Esophagus squamous epithelium (tissue), 5 donors: ENCODE measurements at regions not wholly inside any gene's neighbourhood (a gene's known extent, or its start where the extent isn't known, plus 50 kb on each side); places are given as distances from the start of the nearest gene placed in this dataset.
"Not testable (repeated sequence)": the region's sequence is repeated elsewhere in the genome, so short reads cannot be mapped to it uniquely, and the experiment has no call there.

Source experiments
- DNase-seq: peaks from one replicate; lab custom pipeline; 2025; lab: John Stamatoyannopoulos, UW
- H3K27ac ChIP-seq, 4 donors: fragments of 200-600 bp; sonication (generic); one replicate each; pipeline ENCODE4 v1.5.1; 2016 to 2019; ENCODE audit warnings: mild to moderate bottlenecking in 1 of 4
- H3K27me3 ChIP-seq, 4 donors: fragments of 200-600 bp; sonication (generic); 1 replicate in 3 of 4; 2 replicates in 1 of 4; pipeline versions ENCODE4 v1.5.1 to v1.6.0; 2017 to 2021; ENCODE audit warnings: antibody characterized with exemption in 1 of 4
- H3K36me3 ChIP-seq, 3 donors: fragments of 200-600 bp; sonication (generic); one replicate each; pipeline ENCODE4 v1.5.1; 2016 to 2019
- H3K4me1 ChIP-seq, 3 donors: fragments of 200-600 bp; sonication (generic); one replicate each; pipeline ENCODE4 v1.5.1; 2017 to 2019
- H3K4me3 ChIP-seq, 4 donors: fragments of 200-600 bp; sonication (generic); 1 replicate in 3 of 4; 2 replicates in 1 of 4; pipeline ENCODE4 v1.5.1; 2016 to 2019; ENCODE audit warnings: mild to moderate bottlenecking in 2 of 4, moderate library complexity in 1 of 4
- H3K9me3 ChIP-seq, 3 donors: fragments of 200-600 bp; sonication (generic); one replicate each; pipeline ENCODE4 v1.5.1; 2016 to 2019
- POLR2A ChIP-seq, 4 donors: fragments of 450-650 bp; IDR thresholded peaks; one replicate each; pipeline ENCODE4 v1.6.1; 2017; ENCODE audit warnings: antibody characterized with exemption in 4 of 4, mild to moderate bottlenecking in 4 of 4, moderate library complexity in 3 of 4
- whole genome bisulfite sequencing, 2 donors: methylation state at CpG; one replicate each; pipeline ENCODE4 v1.1.5; 2018; 5-methylcytosine and 5-hydroxymethylcytosine counted together
- intact Hi-C: fragments of 100-400 bp; cut with DNase I; formaldehyde crosslinking; loops from one replicate; pipeline ENCODE4 v1.15.0; 2022
- TF ChIP-seq, protein P1 (sequence below), 6 experiments: fragments of 450-650 bp in 4 of 6; fragments of 200-600 bp in 2 of 6; sonication (generic) in 2 of 6; IDR thresholded peaks; one replicate each; pipeline ENCODE4 v1.5.1; 2016 to 2019; ENCODE audit warnings: antibody characterized with exemption in 6 of 6, mild to moderate bottlenecking in 4 of 6, moderate library complexity in 4 of 6
- donor health status: DM: yes; HTN: yes; CAD: no.

- H3K9me3 ChIP-seq = no peaks in the 10 kb centered on the region
- H3K27ac ChIP-seq = no peak overlapping the region
- DNase-seq = no peak
- no peaks in the 10 kb centered on the region for H3K4me1 ChIP-seq
- 78 to 80% methylated on average over 5 of the region's 5 CpGs for WGBS, 2 donors
- TF ChIP-seq, protein P1, sequence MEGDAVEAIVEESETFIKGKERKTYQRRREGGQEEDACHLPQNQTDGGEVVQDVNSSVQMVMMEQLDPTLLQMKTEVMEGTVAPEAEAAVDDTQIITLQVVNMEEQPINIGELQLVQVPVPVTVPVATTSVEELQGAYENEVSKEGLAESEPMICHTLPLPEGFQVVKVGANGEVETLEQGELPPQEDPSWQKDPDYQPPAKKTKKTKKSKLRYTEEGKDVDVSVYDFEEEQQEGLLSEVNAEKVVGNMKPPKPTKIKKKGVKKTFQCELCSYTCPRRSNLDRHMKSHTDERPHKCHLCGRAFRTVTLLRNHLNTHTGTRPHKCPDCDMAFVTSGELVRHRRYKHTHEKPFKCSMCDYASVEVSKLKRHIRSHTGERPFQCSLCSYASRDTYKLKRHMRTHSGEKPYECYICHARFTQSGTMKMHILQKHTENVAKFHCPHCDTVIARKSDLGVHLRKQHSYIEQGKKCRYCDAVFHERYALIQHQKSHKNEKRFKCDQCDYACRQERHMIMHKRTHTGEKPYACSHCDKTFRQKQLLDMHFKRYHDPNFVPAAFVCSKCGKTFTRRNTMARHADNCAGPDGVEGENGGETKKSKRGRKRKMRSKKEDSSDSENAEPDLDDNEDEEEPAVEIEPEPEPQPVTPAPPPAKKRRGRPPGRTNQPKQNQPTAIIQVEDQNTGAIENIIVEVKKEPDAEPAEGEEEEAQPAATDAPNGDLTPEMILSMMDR (IDR thresholded peaks at IDR 0.05) = no peak
- no peak for TF ChIP-seq POLR2A (IDR thresholded peaks at IDR 0.05)
- H3K36me3 ChIP-seq = no peaks in the 10 kb centered on the region
- H3K4me3 ChIP-seq = no peak overlapping the region
- intact Hi-C loops = no loop called here
- no peaks in the 10 kb centered on the region for H3K27me3 ChIP-seq
Measured at GRCh38 chr5:131107128-131107527, 57.9 kb downstream of the HINT1 start.

GRCh38 chr5:131104169-131104808 lies 60.8 kb downstream of the HINT1 start:
- 36 to 42% methylated on average over 2 of the region's 2 CpGs for WGBS, 2 donors
- no peak for DNase-seq

GRCh38 chr5:131096774-131097710 lies 68.0 kb downstream of the HINT1 start:
- WGBS, 2 donors = 74 to 77% methylated on average over 2 of the region's 2 CpGs
- no peak for DNase-seq
- Histone ChIP-seq H3K4me3 (no peak overlapping the region), H3K27ac (no peak overlapping the region), H3K9me3 (no peaks in the 10 kb centered on the region), H3K27me3 (no peaks in the 10 kb centered on the region), H3K36me3 (no peaks in the 10 kb centered on the region), H3K4me1 (no peaks in the 10 kb centered on the region)
- TF ChIP-seq, protein P1 (IDR thresholded peaks at IDR 0.05) = no peak
- no peak for TF ChIP-seq POLR2A (IDR thresholded peaks at IDR 0.05)
- intact Hi-C loops = no loop called here

More at GRCh38 chr5:131104169-131104808, 60.8 kb downstream of the HINT1 start:
- H3K36me3 ChIP-seq = no peaks in the 10 kb centered on the region
- no peak overlapping the region for H3K4me3 ChIP-seq
- H3K4me1 ChIP-seq = no peaks in the 10 kb centered on the region
- H3K27me3 ChIP-seq = no peaks in the 10 kb centered on the region
- intact Hi-C loops = no loop called here
- TF ChIP-seq, protein P1 (IDR thresholded peaks at IDR 0.05) = no peak
- no peak overlapping the region for H3K27ac ChIP-seq
- H3K9me3 ChIP-seq = no peaks in the 10 kb centered on the region

DNA sequence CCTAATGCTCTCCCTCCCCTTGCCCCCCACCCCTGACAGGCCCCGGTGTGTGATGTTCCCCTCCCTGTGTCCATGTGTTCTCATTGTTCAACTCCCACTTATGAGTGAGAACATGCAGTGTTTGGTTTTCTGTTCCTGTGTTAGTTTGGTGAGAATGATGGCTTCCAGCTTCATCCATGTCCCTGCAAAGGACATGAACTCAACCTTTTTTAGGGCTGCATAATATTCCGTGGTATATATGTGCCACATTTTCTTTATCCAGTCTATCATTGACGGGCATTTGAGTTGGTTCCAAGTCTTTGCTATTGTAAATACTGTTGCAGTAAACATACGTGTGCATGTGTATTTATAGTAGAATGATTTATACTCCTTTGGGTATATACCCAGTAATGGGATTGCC lies 69.5 kb downstream of the HINT1 start:
- H3K27ac ChIP-seq, H3K9me3 ChIP-seq, H3K4me3 ChIP-seq, DNase-seq, intact Hi-C loops, H3K36me3 ChIP-seq, H3K27me3 ChIP-seq, H3K4me1 ChIP-seq: not testable (repeated sequence)
- WGBS, 2 donors = 80 to 89% methylated on average over 4 of the region's 4 CpGs

GRCh38 chr5:131084436-131084835 lies 80.6 kb downstream of the HINT1 start:
- DNase-seq = no peak
- no peak overlapping the region for H3K4me3 ChIP-seq
- 52 to 53% methylated on average over 3 of the region's 3 CpGs for WGBS, 2 donors
- no peak for TF ChIP-seq POLR2A (IDR thresholded peaks at IDR 0.05)
- TF ChIP-seq, protein P1 (IDR thresholded peaks at IDR 0.05) = no peak
- H3K9me3 ChIP-seq = peaks cover 0 to 5% (median 0%) of the 10 kb centered on the region in 3 donors
- H3K27me3 ChIP-seq = no peaks in the 10 kb centered on the region
- H3K36me3 ChIP-seq = no peaks in the 10 kb centered on the region
- no peaks in the 10 kb centered on the region for H3K4me1 ChIP-seq
- H3K27ac ChIP-seq = no peak overlapping the region
- intact Hi-C loops = no loop called here
